Astrocyte (in vitro differentiated cells and primary cell): ENCODE measurements at regions not wholly inside any gene's neighbourhood (a gene's known extent, or its start where the extent isn't known, plus 50 kb on each side); places are given as distances from the start of the nearest gene placed in this dataset.

Source experiments
- CTCF ChIP-seq: IDR thresholded peaks from 2 replicates; pipeline ENCODE4 v1.5.1; 2011; ENCODE audit warnings: low read depth, mild to moderate bottlenecking, inconsistent platforms, low read length, moderate library complexity; ENCODE audit not compliant: insufficient read depth
- EZH2 ChIP-seq: IDR thresholded peaks from 2 replicates; pipeline ENCODE4 v1.6.1; 2012; ENCODE audit warnings: mild to moderate bottlenecking, low read length, inconsistent platforms; ENCODE audit not compliant: insufficient read depth

- no peak for TF ChIP-seq CTCF
- TF ChIP-seq EZH2 = no peak
Observed at GRCh38 chr10:21308946-21309345, 216.5 kb downstream of the SKIDA1 start.
